H9 (cell line): ENCODE measurements at regions not wholly inside any gene's neighbourhood (a gene's known extent, or its start where the extent isn't known, plus 50 kb on each side); places are given as distances from the start of the nearest gene placed in this dataset.

Experiments used
- DNase-seq: peaks from one replicate; pipeline ENCODE4 v3.0.0-alpha.2; 2017
- H2AFZ ChIP-seq: one replicate; pipeline ENCODE4 v1.6.1; 2013; ENCODE audit warnings: mild to moderate bottlenecking, low read length, control low read depth, moderate library complexity
- H2AK5ac ChIP-seq: 2 replicates; pipeline ENCODE4 v1.6.1; 2013; ENCODE audit warnings: low read length, control low read depth, mixed read lengths; ENCODE audit not compliant: insufficient read length
- H2BK120ac ChIP-seq: one replicate; pipeline ENCODE4 v1.6.1; 2013; ENCODE audit warnings: low read depth, mild to moderate bottlenecking, low read length, control low read depth, inconsistent platforms; ENCODE audit not compliant: poor library complexity, severe bottlenecking
- H2BK12ac ChIP-seq: 2 replicates; pipeline ENCODE4 v1.6.1; 2013; ENCODE audit warnings: low read length, control low read depth, mixed read lengths, low read depth; ENCODE audit not compliant: insufficient read length
- H2BK15ac ChIP-seq: 2 replicates; pipeline ENCODE4 v1.6.1; 2013; ENCODE audit warnings: low read depth, low read length, control low read depth
- H2BK20ac ChIP-seq: one replicate; pipeline ENCODE4 v1.6.1; 2013; ENCODE audit warnings: low read depth, mild to moderate bottlenecking, low read length, control low read depth, inconsistent platforms; ENCODE audit not compliant: poor library complexity, severe bottlenecking
- H2BK5ac ChIP-seq: 2 replicates; pipeline ENCODE4 v1.6.1; 2013; ENCODE audit warnings: low read length, control low read depth, mixed read lengths; ENCODE audit not compliant: insufficient read length
- H3K14ac ChIP-seq: 2 replicates; pipeline ENCODE4 v1.6.1; 2013; ENCODE audit warnings: low read length, control low read depth; ENCODE audit not compliant: insufficient read depth
- H3K18ac ChIP-seq: 2 replicates; pipeline ENCODE4 v1.6.1; 2013; ENCODE audit warnings: low read depth, mild to moderate bottlenecking, mixed read lengths, low read length, control low read depth; ENCODE audit not compliant: insufficient read length
- H3K23ac ChIP-seq: 2 replicates; pipeline ENCODE4 v1.6.1; 2013; ENCODE audit warnings: low read length, control low read depth, mixed read lengths, low read depth; ENCODE audit not compliant: insufficient read length
- H3K23me2 ChIP-seq: 2 replicates; pipeline ENCODE4 v1.6.1; 2013; ENCODE audit warnings: low read depth, mild to moderate bottlenecking, mixed read lengths, low read length, control low read depth; ENCODE audit not compliant: insufficient read length, poor library complexity, severe bottlenecking
- H3K27ac ChIP-seq: 2 replicates; pipeline ENCODE4 v1.5.1; 2013; ENCODE audit warnings: low read length, control low read depth, mixed read lengths, low read depth; ENCODE audit not compliant: insufficient read length
- H3K27me3 ChIP-seq: 2 replicates; pipeline ENCODE4 v1.6.1; 2013; ENCODE audit warnings: low read length, control low read depth, inconsistent platforms; ENCODE audit not compliant: insufficient read depth
- H3K4ac ChIP-seq: 2 replicates; pipeline ENCODE4 v1.6.1; 2013; ENCODE audit warnings: low read depth, mild to moderate bottlenecking, control low read depth, inconsistent platforms, low read length, moderate library complexity
- H3K4me1 ChIP-seq: 2 replicates; pipeline ENCODE4 v1.6.1; 2013; ENCODE audit warnings: low read length, control low read depth, inconsistent platforms; ENCODE audit not compliant: insufficient read depth
- H3K4me2 ChIP-seq: 2 replicates; pipeline ENCODE4 v1.6.1; 2013; ENCODE audit warnings: low read length, control low read depth, mixed read lengths; ENCODE audit not compliant: insufficient read length, insufficient read depth
- H3K56ac ChIP-seq: 2 replicates; pipeline ENCODE4 v1.6.1; 2013; ENCODE audit warnings: low read depth, mild to moderate bottlenecking, mixed read lengths, low read length, control low read depth; ENCODE audit not compliant: insufficient read length
- H3K79me1 ChIP-seq: 2 replicates; pipeline ENCODE4 v1.6.1; 2013; ENCODE audit warnings: low read depth, mild to moderate bottlenecking, moderate library complexity, low read length, control low read depth, inconsistent platforms; ENCODE audit not compliant: insufficient read depth, poor library complexity, severe bottlenecking
- H3K79me2 ChIP-seq: 2 replicates; pipeline ENCODE4 v1.6.1; 2013; ENCODE audit warnings: low read length, control low read depth, inconsistent platforms; ENCODE audit not compliant: insufficient read depth
- H3K9ac ChIP-seq: 2 replicates; pipeline ENCODE4 v1.6.1; 2013; ENCODE audit warnings: low read length, control low read depth, mixed read lengths; ENCODE audit not compliant: insufficient read length; ENCODE audit errors: extremely low read depth
- H3K9me3 ChIP-seq: one replicate; pipeline ENCODE4 v1.6.1; 2013; ENCODE audit warnings: low read depth, low read length, inconsistent platforms; ENCODE audit not compliant: control insufficient read depth
- H3T11ph ChIP-seq: one replicate; pipeline ENCODE4 v1.6.1; 2013; ENCODE audit warnings: mild to moderate bottlenecking, low read length, control low read depth, inconsistent platforms
- H4K20me1 ChIP-seq: one replicate; pipeline ENCODE4 v1.6.1; 2013; ENCODE audit not compliant: control insufficient read depth, insufficient read length, insufficient read depth
- H4K5ac ChIP-seq: 2 replicates; pipeline ENCODE4 v1.6.1; 2013; ENCODE audit warnings: low read depth, mild to moderate bottlenecking, mixed read lengths, low read length, control low read depth; ENCODE audit not compliant: insufficient read length
- H4K8ac ChIP-seq: replicated peaks from 2 replicates; pipeline ENCODE4 v1.6.1; 2013; ENCODE audit warnings: low read length, control low read depth, mixed read lengths, low read depth; ENCODE audit not compliant: insufficient read length
- H4K91ac ChIP-seq: 2 replicates; pipeline ENCODE4 v1.6.1; 2013; ENCODE audit warnings: low read depth, mild to moderate bottlenecking, moderate library complexity, mixed read lengths, low read length, control low read depth; ENCODE audit not compliant: insufficient read length
- H3K27ac Mint-ChIP-seq, 3 experiments: 2 replicates in 2 of 3; 3 replicates in 1 of 3; pipeline ENCODE4 v1.8.0; 2020 to 2021; ENCODE audit warnings: mixed read lengths in 3 of 3, mild to moderate bottlenecking in 1 of 3, moderate library complexity in 1 of 3
- H3K27me3 Mint-ChIP-seq: 2 replicates; pipeline ENCODE4 v1.8.0; 2021; ENCODE audit warnings: low read depth, mild to moderate bottlenecking, moderate library complexity, mixed read lengths
- H3K36me3 Mint-ChIP-seq, 3 experiments: 2 replicates in 2 of 3; 3 replicates in 1 of 3; pipeline ENCODE4 v1.8.0; 2020 to 2021; ENCODE audit warnings: low read depth in 3 of 3, mixed read lengths in 3 of 3; ENCODE audit not compliant: insufficient read depth in 1 of 3
- H3K4me1 Mint-ChIP-seq, 2 experiments: 2 replicates each; pipeline ENCODE4 v1.8.0; 2020; ENCODE audit warnings: mixed read lengths in 2 of 2
- H3K4me3 Mint-ChIP-seq, 2 experiments: 2 replicates in 1 of 2; 3 replicates in 1 of 2; pipeline ENCODE4 v1.8.0; 2020 to 2021; ENCODE audit warnings: mild to moderate bottlenecking in 2 of 2, mixed read lengths in 2 of 2, moderate library complexity in 1 of 2
- H3K9me3 Mint-ChIP-seq, 2 experiments: 2 replicates in 1 of 2; 3 replicates in 1 of 2; pipeline ENCODE4 v1.8.0; 2020; ENCODE audit warnings: mild to moderate bottlenecking in 2 of 2, mixed read lengths in 2 of 2, moderate library complexity in 1 of 2
- WGBS: extraction: QIAGEN DNeasy Blood & Tissue Kit; methylation state at CpG from one replicate; pipeline ENCODE4 v1.1.7; 2013; ENCODE audit warnings: missing lambda C conversion rate, low lambda C conversion rate, mixed read lengths; ENCODE audit not compliant: insufficient read length; ENCODE audit errors: extremely low coverage; 5-methylcytosine and 5-hydroxymethylcytosine counted together
- TF ChIP-seq, protein P1 (sequence below): fragments of 200-600 bp; sonication (generic); conservative IDR thresholded peaks from 3 replicates; pipeline ENCODE4 v1.8.0; 2021; ENCODE audit warnings: antibody characterized with exemption, mild to moderate bottlenecking

DNA sequence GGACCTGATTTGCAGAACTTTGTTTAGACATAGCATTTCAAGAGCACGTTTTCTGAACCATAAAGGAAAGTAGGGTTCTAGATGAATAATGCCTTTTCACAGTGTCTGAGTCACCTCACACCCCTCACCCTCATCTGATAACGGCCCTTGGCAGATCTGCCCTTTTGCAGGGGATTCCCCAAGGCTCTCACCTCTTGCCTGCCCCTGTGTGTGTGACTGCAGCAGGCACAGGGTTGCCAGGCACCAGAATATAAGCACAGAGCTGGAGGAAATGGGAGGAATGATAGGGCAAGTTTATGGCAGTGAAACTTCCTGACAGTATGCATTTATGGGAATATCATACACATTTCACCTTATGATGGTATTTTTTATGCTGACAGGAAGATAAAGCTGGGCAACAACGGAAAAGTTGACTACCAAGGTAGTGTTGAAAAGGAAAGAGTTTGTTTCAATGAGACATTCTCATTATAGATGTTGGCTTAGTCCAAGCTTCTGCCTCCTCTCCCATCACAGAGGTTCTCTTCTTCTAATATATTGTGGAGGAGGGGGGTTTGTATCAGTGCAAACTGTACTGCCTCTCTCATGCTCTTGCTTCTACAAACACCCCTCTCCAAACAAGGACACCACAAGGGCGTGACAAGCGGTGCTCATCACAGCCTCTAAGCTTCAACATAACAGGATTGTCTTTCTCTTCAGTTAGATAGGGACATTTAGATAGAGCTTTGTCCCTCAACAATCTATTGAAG lies 101.5 kb upstream of the BACH2 start:
- H2AFZ ChIP-seq: no peak overlapping the region
- no peak overlapping the region for H2AK5ac ChIP-seq
- DNase-seq: no peak
- no peaks in the 10 kb centered on the region for H3K9me3 ChIP-seq
- no peak overlapping the region for H4K91ac ChIP-seq
- no peak overlapping the region for H3K27ac Mint-ChIP-seq
- no peaks in the 10 kb centered on the region for H3K79me2 ChIP-seq
- H3K4me3 Mint-ChIP-seq: no peak overlapping the region
- H2BK20ac ChIP-seq: no peak overlapping the region
- H3K27ac ChIP-seq: no peak overlapping the region
- no peak overlapping the region for H2BK15ac ChIP-seq
- H3K27me3 ChIP-seq: no peaks in the 10 kb centered on the region
- no peaks in the 10 kb centered on the region for H3K4me1 ChIP-seq
- no peak overlapping the region for H3K9ac ChIP-seq
- H3K23me2 ChIP-seq: no peaks in the 10 kb centered on the region
- no peak overlapping the region for H3T11ph ChIP-seq
- no peak overlapping the region for H2BK5ac ChIP-seq
- no peak overlapping the region for H2BK12ac ChIP-seq
- TF ChIP-seq, protein P1, sequence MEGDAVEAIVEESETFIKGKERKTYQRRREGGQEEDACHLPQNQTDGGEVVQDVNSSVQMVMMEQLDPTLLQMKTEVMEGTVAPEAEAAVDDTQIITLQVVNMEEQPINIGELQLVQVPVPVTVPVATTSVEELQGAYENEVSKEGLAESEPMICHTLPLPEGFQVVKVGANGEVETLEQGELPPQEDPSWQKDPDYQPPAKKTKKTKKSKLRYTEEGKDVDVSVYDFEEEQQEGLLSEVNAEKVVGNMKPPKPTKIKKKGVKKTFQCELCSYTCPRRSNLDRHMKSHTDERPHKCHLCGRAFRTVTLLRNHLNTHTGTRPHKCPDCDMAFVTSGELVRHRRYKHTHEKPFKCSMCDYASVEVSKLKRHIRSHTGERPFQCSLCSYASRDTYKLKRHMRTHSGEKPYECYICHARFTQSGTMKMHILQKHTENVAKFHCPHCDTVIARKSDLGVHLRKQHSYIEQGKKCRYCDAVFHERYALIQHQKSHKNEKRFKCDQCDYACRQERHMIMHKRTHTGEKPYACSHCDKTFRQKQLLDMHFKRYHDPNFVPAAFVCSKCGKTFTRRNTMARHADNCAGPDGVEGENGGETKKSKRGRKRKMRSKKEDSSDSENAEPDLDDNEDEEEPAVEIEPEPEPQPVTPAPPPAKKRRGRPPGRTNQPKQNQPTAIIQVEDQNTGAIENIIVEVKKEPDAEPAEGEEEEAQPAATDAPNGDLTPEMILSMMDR: no peak
- no peak overlapping the region for H4K5ac ChIP-seq
- no peak overlapping the region for H3K4me2 ChIP-seq
- H3K79me1 ChIP-seq: no peaks in the 10 kb centered on the region
- no peak overlapping the region for H4K8ac ChIP-seq
- H4K20me1 ChIP-seq: no peaks in the 10 kb centered on the region
- H3K56ac ChIP-seq: no peak overlapping the region
- peaks cover 3 to 8% of the 10 kb centered on the region in 2 experiments for H3K4me1 Mint-ChIP-seq
- H2BK120ac ChIP-seq: no peak overlapping the region
- H3K18ac ChIP-seq: no peak overlapping the region
- no peak overlapping the region for H3K23ac ChIP-seq
- H3K14ac ChIP-seq: no peak overlapping the region
- WGBS: no CpG with 5 or more reads among the region's 5 CpGs
- H3K36me3 Mint-ChIP-seq: no peaks in the 10 kb centered on the region
- H3K27me3 Mint-ChIP-seq: peaks cover 13% of the 10 kb centered on the region
- no peaks in the 10 kb centered on the region for H3K9me3 Mint-ChIP-seq
- no peak overlapping the region for H3K4ac ChIP-seq
